HepG2 (cell line): ENCODE measurements at regions not wholly inside any gene's neighbourhood (a gene's known extent, or its start where the extent isn't known, plus 50 kb on each side); places are given as distances from the start of the nearest gene placed in this dataset.

Source experiments
- ATAC-seq: fragments of 200-7000 bp; cut with Tn5 transposase; 3 replicates; pipeline ENCODE4 v1.9.1; 2020; ENCODE audit warnings: mild to moderate bottlenecking, moderate library complexity
- BruUV-seq: library from RNA; stranded (reverse); fragments of 400-500 nt; replicated peaks from 2 replicates; lab custom pipeline; 2021; lab: Mats Ljungman, UMichigan
- CTCF ChIA-PET: fragments of 300-600 bp; formaldehyde crosslinking; extraction: SDS; loops from one replicate; lab custom pipeline; 2021; ENCODE audit warnings: low total read pairs, inconsistent platforms, low intra/inter-chr PET ratio; lab: Yijun Ruan, JAX
- POLR2A ChIA-PET: fragments of 350-600 bp; sonication (Branson Sonifier 250); formaldehyde crosslinking; loops from one replicate; lab custom pipeline; 2020; ENCODE audit warnings: antibody characterized with exemption, inconsistent platforms; lab: Yijun Ruan, JAX
- DNase-seq: peaks from one replicate; pipeline ENCODE4 v3.0.0-alpha.2; 2015; ENCODE audit warnings: low spot score
- FAIRE-seq: peaks from 3 replicates; lab custom pipeline; 2011; peaks lifted over from hg19 to GRCh38; lab: Jason Lieb, UNC
- H2AFZ ChIP-seq: one replicate; pipeline ENCODE4 v1.6.1; 2011; ENCODE audit warnings: low read length, inconsistent platforms
- H3K27ac ChIP-seq: fragments of 300-600 bp; 3 replicates; pipeline ENCODE4 v1.8.0; 2011; ENCODE audit warnings: mixed run types, mild to moderate bottlenecking, mixed read lengths, low read length, inconsistent platforms; ENCODE audit not compliant: insufficient read depth; ENCODE audit errors: extremely low read length
- H3K27me3 ChIP-seq, 2 experiments: fragments of 200-600 bp in 1 of 2; 2 replicates in 1 of 2; 3 replicates in 1 of 2; pipeline versions ENCODE4 v1.6.0 to v1.8.0; 2011; ENCODE audit warnings: low read length in 2 of 2, mild to moderate bottlenecking in 2 of 2, moderate library complexity in 2 of 2, inconsistent platforms in 1 of 2; ENCODE audit not compliant: insufficient read depth in 2 of 2, control insufficient read depth in 1 of 2
- H3K36me3 ChIP-seq, 2 experiments: fragments of 200-600 bp in 1 of 2; replicated peaks in 1 of 2; 2 replicates in 1 of 2; 3 replicates in 1 of 2; pipeline versions ENCODE4 v1.5.1 to v1.8.0; 2011; ENCODE audit warnings: low read length in 2 of 2, inconsistent platforms in 1 of 2; ENCODE audit not compliant: insufficient read depth in 2 of 2, control insufficient read depth in 1 of 2
- H3K4me1 ChIP-seq: 2 replicates; pipeline ENCODE4 v1.5.1; 2012; ENCODE audit warnings: low read length, inconsistent platforms; ENCODE audit not compliant: insufficient read depth
- H3K4me2 ChIP-seq: 2 replicates; pipeline ENCODE4 v1.6.0; 2011; ENCODE audit warnings: low read depth, low read length, inconsistent platforms
- H3K4me3 ChIP-seq, 3 experiments: fragments of 200-600 bp in 1 of 3; sonication (generic), shearing (Covaris generic) in 1 of 3; replicated peaks in 1 of 3; 2 replicates each; pipeline ENCODE4 v1.5.1; 2011 to 2016; ENCODE audit warnings: low read length in 3 of 3, inconsistent platforms in 2 of 3, low read depth in 2 of 3, mild to moderate bottlenecking in 2 of 3, control low read depth in 1 of 3, mixed read lengths in 1 of 3; ENCODE audit not compliant: insufficient read depth in 1 of 3
- H3K79me2 ChIP-seq: one replicate; pipeline ENCODE4 v1.6.1; 2011; ENCODE audit warnings: low read length, inconsistent platforms; ENCODE audit not compliant: insufficient read depth
- H3K9ac ChIP-seq: 2 replicates; pipeline ENCODE4 v1.6.0; 2011; ENCODE audit warnings: mild to moderate bottlenecking, low read depth, low read length, inconsistent platforms; ENCODE audit not compliant: insufficient read depth
- H3K9me3 ChIP-seq: 2 replicates; pipeline ENCODE4 v1.5.1; 2012; ENCODE audit warnings: mild to moderate bottlenecking, low read length
- H4K20me1 ChIP-seq: 2 replicates; pipeline ENCODE4 v1.6.0; 2011; ENCODE audit warnings: inconsistent platforms, mild to moderate bottlenecking, low read length, moderate library complexity; ENCODE audit not compliant: insufficient read depth
- ATRX ChIP-seq: sonication (generic); formaldehyde crosslinking; IDR thresholded peaks from 2 replicates; pipeline ENCODE4 v1.4.0; 2020; ENCODE audit warnings: missing genetic modification reagents, borderline replicate concordance
- CHD4 ChIP-seq: fragments of 200-600 bp; sonication (generic); IDR thresholded peaks from 2 replicates; pipeline ENCODE4 v1.7.0; 2017; ENCODE audit warnings: mild to moderate bottlenecking, low read length, borderline replicate concordance
- KDM3A ChIP-seq: IDR thresholded peaks from 2 replicates; pipeline ENCODE4 v1.6.1; 2018; ENCODE audit warnings: low read depth, missing compliant biosample characterization
- LCORL ChIP-seq, 2 experiments: fragments of 450-650 bp in 1 of 2; sonication (generic) in 1 of 2; formaldehyde crosslinking in 1 of 2; IDR thresholded peaks; 2 replicates each; pipeline versions ENCODE4 v1.5.0 to v1.6.1; 2017 to 2020; ENCODE audit warnings: antibody characterized with exemption in 1 of 2, missing genetic modification reagents in 1 of 2
- MYC ChIP-seq: sonication (generic); formaldehyde crosslinking; IDR thresholded peaks from 2 replicates; pipeline ENCODE4 v1.9.0; 2021; ENCODE audit warnings: missing genetic modification reagents, borderline replicate concordance
- NFRKB ChIP-seq: fragments of 450-650 bp; IDR thresholded peaks from 2 replicates; pipeline ENCODE4 v1.6.1; 2017
- RFXANK ChIP-seq: IDR thresholded peaks from 2 replicates; pipeline ENCODE4 v1.6.1; 2016
- ZBTB20 ChIP-seq: sonication (generic); formaldehyde crosslinking; IDR thresholded peaks from 2 replicates; pipeline ENCODE4 v1.8.1; 2023; ENCODE audit warnings: missing genetic modification reagents, low read depth, mild to moderate bottlenecking, borderline replicate concordance
- ZNF558 ChIP-seq: sonication (generic); formaldehyde crosslinking; IDR thresholded peaks from 2 replicates; pipeline ENCODE4 v1.9.0; 2022; ENCODE audit warnings: mild to moderate bottlenecking, missing genetic modification reagents, borderline replicate concordance
- WGBS: methylation state at CpG from one replicate; pipeline ENCODE4 v1.1.6; 2017; ENCODE audit warnings: low lambda C conversion rate; 5-methylcytosine and 5-hydroxymethylcytosine counted together
- in situ Hi-C: cut with HindIII; loops from 2 replicates; pipeline ENCODE4 v1.10.0; 2017; ENCODE audit warnings: low pct_unique_long_range_greater_than_20kb; ENCODE audit not compliant: extremely low pct_ligation_motif_present
- intact Hi-C: fragments of 100-400 bp; cut with micrococcal nuclease; formaldehyde crosslinking; loops from one replicate; pipeline ENCODE4 v1.10.0; 2022; ENCODE audit not compliant: unreplicated experiment
- TF ChIP-seq, protein P1 (sequence below): sonication (generic); formaldehyde crosslinking; IDR thresholded peaks from 2 replicates; pipeline ENCODE4 v1.4.0; 2020; ENCODE audit warnings: mild to moderate bottlenecking, missing genetic modification reagents

DNA sequence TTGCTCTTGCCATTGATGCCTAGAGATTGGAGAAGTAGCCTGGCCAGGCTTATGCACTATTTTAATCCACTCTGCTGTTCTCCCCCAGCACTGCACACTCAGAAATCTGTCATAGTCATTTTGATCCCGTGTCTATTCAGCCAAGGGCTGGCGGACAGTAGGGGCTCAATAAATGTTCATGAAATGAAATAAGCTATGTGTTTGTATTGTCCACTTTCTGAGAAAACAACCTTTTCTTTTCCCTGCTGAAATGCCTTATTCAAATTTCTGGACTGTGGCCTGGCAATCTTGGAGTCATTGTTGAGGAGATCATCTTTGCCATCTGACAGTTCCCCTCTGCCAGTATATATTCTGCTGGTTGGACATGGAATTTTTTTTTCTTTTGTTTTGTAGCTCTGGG, 550.4 kb upstream of the MAP3K7 start:
- no peaks in the 10 kb centered on the region; a peak in 1 of 5 replicates for H3K27me3 ChIP-seq
- ATAC-seq (no peak), FAIRE-seq (no peak), DNase-seq (no peak)
- CTCF ChIA-PET = no interaction called here
- no peaks in the 10 kb centered on the region for H3K4me1 ChIP-seq
- no peaks in the 10 kb centered on the region for H3K79me2 ChIP-seq
- H3K36me3 ChIP-seq = no peaks in the 10 kb centered on the region
- TF ChIP-seq ZBTB20 (no peak), KDM3A (CRISPR knock-in tag) (no peak), ATRX (no peak), RFXANK (CRISPR knock-in tag) (no peak), MYC (CRISPR knock-in tag) (no peak), NFRKB (no peak), CHD4 (no peak), LCORL (IDR thresholded peaks at IDR 0.05) (no peak), LCORL (CRISPR knock-in tag; IDR thresholded peaks at IDR 0.05) (no peak), ZNF558 (CRISPR knock-in tag) (no peak)
- TF ChIP-seq, protein P1, sequence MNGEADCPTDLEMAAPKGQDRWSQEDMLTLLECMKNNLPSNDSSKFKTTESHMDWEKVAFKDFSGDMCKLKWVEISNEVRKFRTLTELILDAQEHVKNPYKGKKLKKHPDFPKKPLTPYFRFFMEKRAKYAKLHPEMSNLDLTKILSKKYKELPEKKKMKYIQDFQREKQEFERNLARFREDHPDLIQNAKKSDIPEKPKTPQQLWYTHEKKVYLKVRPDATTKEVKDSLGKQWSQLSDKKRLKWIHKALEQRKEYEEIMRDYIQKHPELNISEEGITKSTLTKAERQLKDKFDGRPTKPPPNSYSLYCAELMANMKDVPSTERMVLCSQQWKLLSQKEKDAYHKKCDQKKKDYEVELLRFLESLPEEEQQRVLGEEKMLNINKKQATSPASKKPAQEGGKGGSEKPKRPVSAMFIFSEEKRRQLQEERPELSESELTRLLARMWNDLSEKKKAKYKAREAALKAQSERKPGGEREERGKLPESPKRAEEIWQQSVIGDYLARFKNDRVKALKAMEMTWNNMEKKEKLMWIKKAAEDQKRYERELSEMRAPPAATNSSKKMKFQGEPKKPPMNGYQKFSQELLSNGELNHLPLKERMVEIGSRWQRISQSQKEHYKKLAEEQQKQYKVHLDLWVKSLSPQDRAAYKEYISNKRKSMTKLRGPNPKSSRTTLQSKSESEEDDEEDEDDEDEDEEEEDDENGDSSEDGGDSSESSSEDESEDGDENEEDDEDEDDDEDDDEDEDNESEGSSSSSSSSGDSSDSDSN (CRISPR knock-in tag) = no peak
- BruUV-seq = no TSS peak
- H3K27ac ChIP-seq = no peak overlapping the region
- no peaks in the 10 kb centered on the region for H4K20me1 ChIP-seq
- POLR2A ChIA-PET = no interaction called here
- H3K4me2 ChIP-seq = no peak overlapping the region
- WGBS = 5% methylated on average over 2 of the region's 2 CpGs
- intact Hi-C loops (no loop called here), in situ Hi-C loops (no loop called here)
- H3K9ac ChIP-seq = no peak overlapping the region
- H3K4me3 ChIP-seq = no peak overlapping the region
- no peak overlapping the region for H2AFZ ChIP-seq
- H3K9me3 ChIP-seq = no peaks in the 10 kb centered on the region
